ENCODE measurements at regions not wholly inside any gene's neighbourhood (a gene's known extent, or its start where the extent isn't known, plus 50 kb on each side); places are given as distances from the start of the nearest gene placed in this dataset.

GRCh38 chr13:44874886-44875630 lies 114.2 kb downstream of the NUFIP1 start:
- DNase-seq = no peak
- intact Hi-C loops (cut with DNase I; ENCODE audit: low total_unique reads) = no loop called here
- no peaks in the 10 kb centered on the region for H3K9me3 ChIP-seq
- 85 to 87% methylated on average over 8 of the region's 8 CpGs for WGBS, 2 donors
- no peak overlapping the region for H3K4me3 ChIP-seq
- no peak for TF ChIP-seq POLR2A (IDR thresholded peaks at IDR 0.05)
- no peak for TF ChIP-seq CTCF (IDR thresholded peaks at IDR 0.05)
- H3K27ac ChIP-seq = no peak overlapping the region
- H3K36me3 ChIP-seq (ENCODE audit: low read depth, missing control alignments) = no peaks in the 10 kb centered on the region
- no peaks in the 10 kb centered on the region for H3K27me3 ChIP-seq
- peaks cover 8% of the 10 kb centered on the region for H3K4me1 ChIP-seq

GRCh38 chr13:44874176-44874575 lies 115.1 kb downstream of the NUFIP1 start:
- 83 to 96% methylated on average over 8 of the region's 8 CpGs for WGBS, 2 donors
- peaks cover 8% of the 10 kb centered on the region for H3K4me1 ChIP-seq
- DNase-seq = no peak
- H3K4me3 ChIP-seq = no peak overlapping the region
- no peak for TF ChIP-seq POLR2A (IDR thresholded peaks at IDR 0.05)
- TF ChIP-seq CTCF (IDR thresholded peaks at IDR 0.05) = no peak
- intact Hi-C loops (cut with DNase I; ENCODE audit: low total_unique reads) = no loop called here
- H3K36me3 ChIP-seq (ENCODE audit: low read depth, missing control alignments) = no peaks in the 10 kb centered on the region
- H3K27me3 ChIP-seq = no peaks in the 10 kb centered on the region
- no peaks in the 10 kb centered on the region for H3K9me3 ChIP-seq
- H3K27ac ChIP-seq = no peak overlapping the region

- 56 to 61% methylated on average over 8 of the region's 8 CpGs for WGBS, 2 donors
- no peaks in the 10 kb centered on the region for H3K36me3 ChIP-seq (ENCODE audit: low read depth, missing control alignments)
- H3K4me3 ChIP-seq = no peak overlapping the region
- no peak for DNase-seq
- no peaks in the 10 kb centered on the region for H3K27me3 ChIP-seq
- peak overlapping the region in 1 of 2 donors; percentile 3 for H3K27ac ChIP-seq
- H3K9me3 ChIP-seq = no peaks in the 10 kb centered on the region
- intact Hi-C loops (cut with DNase I; ENCODE audit: low total_unique reads) = no loop called here
- peaks cover 8% of the 10 kb centered on the region for H3K4me1 ChIP-seq
- TF ChIP-seq CTCF (IDR thresholded peaks at IDR 0.05) = no peak
- no peak for TF ChIP-seq POLR2A (IDR thresholded peaks at IDR 0.05)
Observed at GRCh38 chr13:44873461-44873860, 115.8 kb downstream of the NUFIP1 start.

GRCh38 chr13:44872751-44873150 lies 116.5 kb downstream of the NUFIP1 start:
- Histone ChIP-seq H3K27me3 (no peaks in the 10 kb centered on the region), H3K27ac (no peak overlapping the region), H3K4me3 (no peak overlapping the region), H3K4me1 (peaks cover 8% of the 10 kb centered on the region), H3K36me3 (ENCODE audit: low read depth, missing control alignments) (no peaks in the 10 kb centered on the region), H3K9me3 (no peaks in the 10 kb centered on the region)
- 74 to 75% methylated on average over 9 to 13 of the region's 13 CpGs for WGBS, 2 donors
- intact Hi-C loops (cut with DNase I; ENCODE audit: low total_unique reads) = no loop called here
- DNase-seq = no peak
- no peak for TF ChIP-seq POLR2A (IDR thresholded peaks at IDR 0.05)
- TF ChIP-seq CTCF (IDR thresholded peaks at IDR 0.05) = no peak

DNA sequence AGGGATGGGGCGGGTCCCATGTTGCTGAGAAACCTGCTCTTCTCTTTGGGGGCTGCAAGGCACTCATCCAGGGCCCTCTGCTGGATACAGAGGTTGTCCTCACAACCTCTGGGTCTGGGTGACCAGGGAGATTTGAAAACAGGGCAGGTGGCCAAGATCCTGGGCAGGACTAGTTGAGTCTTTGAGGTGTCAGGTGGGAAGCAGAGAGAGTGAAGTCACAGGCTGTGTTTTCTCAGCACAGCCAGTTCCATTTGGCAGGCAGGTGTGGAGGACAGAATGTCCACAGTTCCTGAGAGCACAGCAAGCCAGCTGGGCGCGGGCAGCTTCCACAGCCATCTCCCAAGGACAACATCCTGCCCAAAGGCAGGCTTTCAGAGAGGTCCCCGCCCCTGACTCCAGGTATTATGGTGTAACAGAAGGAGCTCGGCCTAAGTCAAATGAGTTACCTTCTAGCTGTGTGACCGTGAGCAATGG lies 118.8 kb downstream of the NUFIP1 start:
- Histone ChIP-seq H3K36me3 (ENCODE audit: low read depth, missing control alignments) (no peaks in the 10 kb centered on the region), H3K9me3 (no peaks in the 10 kb centered on the region), H3K27me3 (no peaks in the 10 kb centered on the region), H3K27ac (no peak overlapping the region), H3K4me3 (no peak overlapping the region), H3K4me1 (peaks cover 8% of the 10 kb centered on the region)
- intact Hi-C loops (cut with DNase I; ENCODE audit: low total_unique reads) = no loop called here
- 54 to 77% methylated on average over 6 of the region's 6 CpGs for WGBS, 2 donors
- TF ChIP-seq POLR2A (IDR thresholded peaks at IDR 0.05) (no peak), CTCF (IDR thresholded peaks at IDR 0.05) (no peak)
- DNase-seq = peak; percentile 62

Measured in testis (tissue), 2 donors.